NCI-H774 (cell line): ENCODE measurements at regions not wholly inside any gene's neighbourhood (a gene's known extent, or its start where the extent isn't known, plus 50 kb on each side); places are given as distances from the start of the nearest gene placed in this dataset.
A peak's percentile ranks its signal among the peaks of the same experiment; 100 is the strongest.

ENCODE experiments used
- DNase-seq: peaks from one replicate; lab custom pipeline; 2025; lab: John Stamatoyannopoulos, UW

GRCh38 chr3:141418751-141419150 is 50.4 kb downstream of the ZBTB38 start:
- no peak for DNase-seq

GRCh38 chr3:141419946-141420345 is 51.6 kb downstream of the ZBTB38 start:
- no peak for DNase-seq

GRCh38 chr3:141421186-141421585 is 52.9 kb downstream of the ZBTB38 start:
- no peak for DNase-seq

- DNase-seq = no peak
Measured at GRCh38 chr3:141421639-141422319, 53.5 kb downstream of the ZBTB38 start.

GRCh38 chr3:141422961-141423582 is 54.8 kb downstream of the ZBTB38 start:
- DNase-seq = no peak

GRCh38 chr3:141425523-141426233 is 57.4 kb downstream of the ZBTB38 start:
- no peak for DNase-seq

- no peak for DNase-seq
Measured at GRCh38 chr3:141426404-141427034, 58.2 kb downstream of the ZBTB38 start.

GRCh38 chr3:141427764-141428163 is 59.1 kb upstream of the RASA2 start:
- no peak for DNase-seq

- DNase-seq = no peak
Measured at GRCh38 chr3:141429371-141430035, 57.3 kb upstream of the RASA2 start.

GRCh38 chr3:141430316-141430715 is 56.5 kb upstream of the RASA2 start:
- DNase-seq = no peak

- peak; percentile 21 for DNase-seq
Measured at GRCh38 chr3:141431411-141432378, 55.1 kb upstream of the RASA2 start.

- DNase-seq = no peak
Measured at GRCh38 chr3:141432904-141433303, 53.9 kb upstream of the RASA2 start.

- no peak for DNase-seq
Measured at GRCh38 chr3:141434255-141434654, 52.6 kb upstream of the RASA2 start.

- no peak for DNase-seq
Measured at GRCh38 chr3:141436180-141436579, 50.6 kb upstream of the RASA2 start.
